Astrocyte (in vitro differentiated cells and primary cell): ENCODE measurements at regions not wholly inside any gene's neighbourhood (a gene's known extent, or its start where the extent isn't known, plus 50 kb on each side); places are given as distances from the start of the nearest gene placed in this dataset.
"Not testable (repeated sequence)": the region's sequence is repeated elsewhere in the genome, so short reads cannot be mapped to it uniquely, and the experiment has no call there.

Source experiments
- DNase-seq: peaks from one replicate; pipeline ENCODE4 v3.0.0-alpha.2; 2010; ENCODE audit warnings: low read depth
- FAIRE-seq: peaks from 2 replicates; lab custom pipeline; 2011; peaks lifted over from hg19 to GRCh38; lab: Jason Lieb, UNC
- H2AFZ ChIP-seq: 2 replicates; pipeline ENCODE4 v1.6.0; 2012; ENCODE audit warnings: low read depth, low read length, inconsistent platforms
- H3K27ac ChIP-seq: 2 replicates; pipeline ENCODE4 v1.5.1; 2011; ENCODE audit warnings: low read depth, low read length, inconsistent platforms
- H3K27me3 ChIP-seq: 2 replicates; pipeline ENCODE4 v1.6.0; 2011; ENCODE audit warnings: low read length, inconsistent platforms; ENCODE audit not compliant: insufficient read depth
- H3K36me3 ChIP-seq: 2 replicates; pipeline ENCODE4 v1.5.1; 2011; ENCODE audit warnings: low read length, inconsistent platforms; ENCODE audit not compliant: insufficient read depth
- H3K4me1 ChIP-seq: 2 replicates; pipeline ENCODE4 v1.5.1; 2011; ENCODE audit warnings: low read length, inconsistent platforms; ENCODE audit not compliant: insufficient read depth
- H3K4me2 ChIP-seq: 2 replicates; pipeline ENCODE4 v1.6.0; 2012; ENCODE audit warnings: low read length, inconsistent platforms
- H3K4me3 ChIP-seq: 2 replicates; pipeline ENCODE4 v1.5.1; 2011; ENCODE audit warnings: low read depth, mild to moderate bottlenecking, low read length, inconsistent platforms; ENCODE audit not compliant: insufficient read depth
- H3K79me2 ChIP-seq: 2 replicates; pipeline ENCODE4 v1.6.0; 2012; ENCODE audit warnings: mild to moderate bottlenecking, low read length, inconsistent platforms; ENCODE audit not compliant: insufficient read depth
- H3K9ac ChIP-seq: 2 replicates; pipeline ENCODE4 v1.6.0; 2012; ENCODE audit warnings: mild to moderate bottlenecking, low read length, inconsistent platforms
- H3K9me3 ChIP-seq: 2 replicates; pipeline ENCODE4 v1.5.1; 2012; ENCODE audit warnings: low read depth, mild to moderate bottlenecking, low read length, inconsistent platforms; ENCODE audit not compliant: insufficient read depth
- H4K20me1 ChIP-seq: 2 replicates; pipeline ENCODE4 v1.6.0; 2012; ENCODE audit warnings: low read length, inconsistent platforms; ENCODE audit not compliant: insufficient read depth
- H3K27ac Mint-ChIP-seq: one replicate; pipeline ENCODE4 v1.8.0; 2021; ENCODE audit warnings: mild to moderate bottlenecking, mixed read lengths; ENCODE audit not compliant: unreplicated experiment
- H3K27me3 Mint-ChIP-seq: one replicate; pipeline ENCODE4 v1.8.0; 2021; ENCODE audit warnings: low read depth, mixed read lengths; ENCODE audit not compliant: unreplicated experiment
- H3K36me3 Mint-ChIP-seq: one replicate; pipeline ENCODE4 v1.8.0; 2021; ENCODE audit warnings: low read depth, mixed read lengths; ENCODE audit not compliant: unreplicated experiment
- H3K4me1 Mint-ChIP-seq: one replicate; pipeline ENCODE4 v1.8.0; 2021; ENCODE audit warnings: low read depth, mixed read lengths; ENCODE audit not compliant: unreplicated experiment
- H3K4me3 Mint-ChIP-seq: one replicate; pipeline ENCODE4 v1.8.0; 2021; ENCODE audit warnings: mild to moderate bottlenecking, moderate library complexity, mixed read lengths; ENCODE audit not compliant: unreplicated experiment
- H3K9me3 Mint-ChIP-seq: one replicate; pipeline ENCODE4 v1.8.0; 2021; ENCODE audit warnings: mild to moderate bottlenecking, mixed read lengths; ENCODE audit not compliant: unreplicated experiment
- CTCF ChIP-seq: IDR thresholded peaks from 2 replicates; pipeline ENCODE4 v1.5.1; 2011; ENCODE audit warnings: low read depth, mild to moderate bottlenecking, inconsistent platforms, low read length, moderate library complexity; ENCODE audit not compliant: insufficient read depth
- EZH2 ChIP-seq: IDR thresholded peaks from 2 replicates; pipeline ENCODE4 v1.6.1; 2012; ENCODE audit warnings: mild to moderate bottlenecking, low read length, inconsistent platforms; ENCODE audit not compliant: insufficient read depth

DNA sequence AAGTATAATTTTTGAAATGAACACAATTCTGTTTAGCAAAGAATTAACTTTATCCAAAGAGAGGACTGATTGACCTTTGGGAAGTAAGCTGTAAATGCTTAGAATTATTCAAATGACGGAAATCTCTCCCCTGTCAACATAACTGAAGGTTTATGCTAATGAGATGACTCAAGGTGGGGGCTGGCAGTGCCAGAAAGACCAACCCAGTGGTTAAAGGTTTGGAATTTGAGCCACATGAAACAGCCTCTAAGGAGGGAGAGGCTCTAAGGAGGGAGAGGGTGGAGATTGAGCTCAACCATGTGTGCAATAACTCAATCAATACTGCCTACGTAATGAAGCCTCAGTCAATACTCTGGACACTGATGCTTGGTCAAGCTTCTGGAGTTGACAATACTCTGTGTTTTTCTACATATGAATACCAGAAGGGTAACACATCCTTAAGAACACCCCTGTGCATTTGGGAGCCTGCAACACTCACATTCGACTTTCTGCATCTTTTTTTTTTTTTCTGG is 123.4 kb upstream of the TENT5A start:
- no peak overlapping the region for H2AFZ ChIP-seq
- TF ChIP-seq CTCF (no peak), EZH2 (no peak)
- H3K4me1 ChIP-seq, result peaks cover 5% of the 10 kb centered on the region
- no peak overlapping the region for H3K4me3 ChIP-seq
- Mint-ChIP-seq H3K4me3 (no peak overlapping the region), H3K27me3 (no peaks in the 10 kb centered on the region), H3K27ac (no peak overlapping the region), H3K4me1 (peaks cover 8% of the 10 kb centered on the region), H3K9me3 (peaks cover 29% of the 10 kb centered on the region), H3K36me3 (peaks cover 5% of the 10 kb centered on the region)
- no peaks in the 10 kb centered on the region for H3K36me3 ChIP-seq
- no peak for FAIRE-seq
- H4K20me1 ChIP-seq, result no peaks in the 10 kb centered on the region
- H3K79me2 ChIP-seq, result no peaks in the 10 kb centered on the region
- no peaks in the 10 kb centered on the region for H3K9me3 ChIP-seq
- no peaks in the 10 kb centered on the region for H3K27me3 ChIP-seq
- H3K9ac ChIP-seq, result no peak overlapping the region
- H3K4me2 ChIP-seq, result peak overlapping the region; percentile 5
- H3K27ac ChIP-seq, result no peak overlapping the region
- peak; percentile 82 for DNase-seq

- Mint-ChIP-seq H3K4me1 (peaks cover 16% of the 10 kb centered on the region), H3K9me3 (peaks cover 27% of the 10 kb centered on the region)
- FAIRE-seq, H2AFZ ChIP-seq, H3K79me2 ChIP-seq, H3K4me3 ChIP-seq, H3K27ac Mint-ChIP-seq, H3K9ac ChIP-seq, H3K4me1 ChIP-seq, H3K4me2 ChIP-seq, H3K36me3 ChIP-seq, H4K20me1 ChIP-seq, H3K27me3 ChIP-seq, H3K4me3 Mint-ChIP-seq, H3K27ac ChIP-seq, H3K36me3 Mint-ChIP-seq, H3K9me3 ChIP-seq, H3K27me3 Mint-ChIP-seq: not testable (repeated sequence)
- peak; percentile 35 for DNase-seq
These were observed 117.4 kb upstream of the TENT5A start for GRCh38 chr6:81869749-81870508.

DNA sequence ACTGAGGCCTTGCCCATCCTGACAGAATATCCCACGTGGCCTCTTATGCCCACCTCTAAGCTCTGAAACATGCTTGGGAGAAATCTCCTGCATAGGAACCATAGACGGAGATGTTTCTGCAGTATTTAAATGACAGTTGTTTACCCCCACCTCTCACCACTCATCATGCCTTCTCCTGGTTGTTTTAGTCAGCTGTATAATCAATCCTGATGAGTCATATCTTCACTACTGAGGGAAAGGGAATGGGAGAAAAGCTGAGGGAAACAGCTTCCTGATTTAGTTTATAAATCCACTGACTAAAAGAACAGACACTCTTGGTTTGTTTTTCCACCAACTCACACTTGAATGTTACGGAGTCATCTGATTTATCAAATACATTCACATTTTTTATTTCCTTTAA is 113.2 kb upstream of the TENT5A start:
- no peaks in the 10 kb centered on the region for H3K79me2 ChIP-seq
- DNase-seq (peak; percentile 85), FAIRE-seq (peak; percentile 47)
- Mint-ChIP-seq H3K36me3 (no peaks in the 10 kb centered on the region), H3K9me3 (peaks cover under 1% of the 10 kb centered on the region), H3K4me3 (no peak overlapping the region), H3K4me1 (peaks cover 21% of the 10 kb centered on the region), H3K27me3 (no peaks in the 10 kb centered on the region), H3K27ac (peak overlapping the region; percentile 84)
- H3K4me1 ChIP-seq, result peaks cover 6% of the 10 kb centered on the region
- peak overlapping the region; percentile 3 for H3K9ac ChIP-seq
- no peak overlapping the region for H3K4me3 ChIP-seq
- no peaks in the 10 kb centered on the region for H3K9me3 ChIP-seq
- peak overlapping the region; percentile 63 for H3K4me2 ChIP-seq
- no peaks in the 10 kb centered on the region for H4K20me1 ChIP-seq
- no peak for TF ChIP-seq EZH2
- TF ChIP-seq CTCF, result no peak
- H3K27ac ChIP-seq, result peak overlapping the region; percentile 30
- H3K36me3 ChIP-seq, result no peaks in the 10 kb centered on the region
- H2AFZ ChIP-seq, result no peak overlapping the region
- no peaks in the 10 kb centered on the region for H3K27me3 ChIP-seq
